ENCODE measurements at regions not wholly inside any gene's neighbourhood (a gene's known extent, or its start where the extent isn't known, plus 50 kb on each side); places are given as distances from the start of the nearest gene placed in this dataset.
"Not testable (repeated sequence)": the region's sequence is repeated elsewhere in the genome, so short reads cannot be mapped to it uniquely, and the experiment has no call there.

DNA sequence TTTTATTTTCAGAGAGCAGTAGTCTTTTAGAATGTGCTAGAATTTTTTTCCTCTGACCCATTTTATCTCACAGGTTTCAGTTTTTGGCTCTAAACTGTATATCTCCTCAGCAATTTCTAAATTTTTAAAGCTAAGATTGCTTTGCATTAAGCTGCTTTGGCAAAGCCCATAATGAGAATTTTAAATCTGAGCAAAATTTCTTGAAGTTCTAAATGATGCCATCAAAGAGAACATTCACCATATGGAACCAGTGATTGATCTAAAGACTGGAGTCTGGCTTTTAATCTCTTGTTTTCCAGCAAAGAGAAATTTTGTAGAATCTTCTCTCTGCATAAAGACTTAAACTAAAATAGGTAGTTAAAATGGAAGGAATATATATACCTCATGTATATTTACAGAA, 313.6 kb downstream of the TBC1D32 start:
- DNase-seq (ENCODE audit: low spot score): no peak

DNA sequence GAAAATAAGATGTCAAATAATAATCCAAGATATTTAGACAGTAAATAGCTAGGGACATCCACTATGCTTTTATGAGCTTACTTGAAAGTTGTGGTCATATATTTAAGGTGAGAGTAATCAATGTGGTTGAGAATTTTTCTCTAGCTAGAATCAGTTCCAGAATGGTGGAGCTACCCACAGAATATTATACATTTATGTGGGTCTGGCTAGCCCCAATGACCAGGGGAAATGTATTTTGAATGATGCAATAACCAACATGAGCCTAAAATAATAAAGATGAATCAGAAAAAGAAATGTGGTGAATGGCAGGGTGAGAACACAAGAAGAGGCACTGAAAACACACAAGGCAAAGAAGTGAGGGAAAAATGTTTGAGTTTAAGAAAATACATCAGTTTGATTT, 325.7 kb downstream of the TBC1D32 start:
- DNase-seq (ENCODE audit: low spot score): no peak

DNA sequence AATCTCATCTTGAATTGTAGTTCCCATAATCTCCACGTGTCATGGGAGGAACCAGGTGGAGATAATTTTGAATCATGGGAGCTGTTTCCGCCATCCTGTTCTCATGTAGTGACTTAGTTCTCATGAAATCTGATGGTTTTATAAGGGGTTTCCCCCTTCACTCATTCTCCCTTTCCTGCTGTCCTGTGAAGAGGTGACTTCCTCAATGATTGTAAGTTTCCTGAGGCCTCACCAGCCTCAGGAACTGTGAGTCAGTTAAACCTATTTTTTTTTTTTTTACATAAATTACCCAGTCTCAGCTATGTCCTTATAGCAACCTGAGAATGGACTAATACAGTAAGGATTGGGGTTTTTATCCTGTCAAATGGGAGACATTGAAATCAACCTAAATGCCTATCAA, 328.3 kb downstream of the TBC1D32 start:
- DNase-seq (ENCODE audit: low spot score): no peak

DNA sequence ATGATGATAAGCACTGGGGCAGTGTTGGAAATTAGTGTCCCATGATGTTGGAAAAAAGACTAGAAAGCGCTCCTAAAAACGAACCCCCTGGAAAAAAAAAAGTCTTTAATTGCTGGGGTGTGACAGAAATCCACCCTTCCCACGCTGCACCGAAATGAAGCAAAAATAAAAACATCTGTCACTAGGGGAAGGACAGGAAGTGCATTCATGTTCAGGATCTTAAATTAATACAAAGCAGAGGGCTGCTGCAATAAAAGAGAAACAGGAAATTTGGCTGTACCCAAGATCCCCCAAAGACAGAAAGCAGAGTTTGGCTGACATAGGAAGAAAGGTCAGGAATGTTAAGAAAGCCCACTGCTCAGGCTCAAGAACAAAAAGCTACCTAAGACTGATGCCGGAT, 333.9 kb downstream of the TBC1D32 start:
- DNase-seq (ENCODE audit: low spot score): no peak

DNA sequence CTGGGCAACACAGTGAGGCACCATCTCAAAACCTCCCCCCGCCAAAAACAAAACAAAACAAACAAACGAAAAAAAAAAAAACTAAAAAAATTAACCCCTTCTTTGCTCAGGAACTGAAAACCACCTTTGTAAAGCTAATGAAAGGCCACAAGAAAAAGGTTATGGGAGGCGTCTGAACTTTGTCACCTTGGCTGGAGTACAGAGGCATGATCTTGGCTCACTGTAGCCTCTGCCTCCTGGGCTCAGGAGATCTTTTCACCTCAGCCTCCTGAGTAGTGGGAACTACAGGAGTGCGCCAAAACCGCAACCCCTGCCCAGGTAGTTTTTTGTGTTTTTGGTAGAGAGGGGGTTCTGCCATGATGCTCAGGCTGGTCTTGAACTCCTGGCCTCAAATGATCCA, 337.9 kb downstream of the TBC1D32 start:
- DNase-seq (ENCODE audit: low spot score): no peak

DNA sequence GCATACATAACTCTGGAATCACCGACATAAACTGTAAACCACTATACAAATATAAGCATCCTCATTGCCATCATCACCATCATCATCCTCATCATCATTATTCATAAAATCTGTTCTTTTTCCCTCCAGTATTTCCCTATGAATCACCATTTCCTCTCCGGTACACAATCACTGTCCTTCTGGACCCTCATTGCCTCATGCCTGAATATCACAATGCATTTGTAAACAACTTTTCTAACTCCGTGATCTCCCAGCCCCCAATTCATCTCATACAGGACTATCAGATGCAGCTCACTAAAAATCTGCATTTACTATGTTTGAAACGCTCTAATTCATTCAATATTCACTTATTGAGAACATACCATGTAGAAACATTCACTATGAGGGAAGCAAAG, 339.7 kb downstream of the TBC1D32 start:
- DNase-seq (ENCODE audit: low spot score): no peak

DNA sequence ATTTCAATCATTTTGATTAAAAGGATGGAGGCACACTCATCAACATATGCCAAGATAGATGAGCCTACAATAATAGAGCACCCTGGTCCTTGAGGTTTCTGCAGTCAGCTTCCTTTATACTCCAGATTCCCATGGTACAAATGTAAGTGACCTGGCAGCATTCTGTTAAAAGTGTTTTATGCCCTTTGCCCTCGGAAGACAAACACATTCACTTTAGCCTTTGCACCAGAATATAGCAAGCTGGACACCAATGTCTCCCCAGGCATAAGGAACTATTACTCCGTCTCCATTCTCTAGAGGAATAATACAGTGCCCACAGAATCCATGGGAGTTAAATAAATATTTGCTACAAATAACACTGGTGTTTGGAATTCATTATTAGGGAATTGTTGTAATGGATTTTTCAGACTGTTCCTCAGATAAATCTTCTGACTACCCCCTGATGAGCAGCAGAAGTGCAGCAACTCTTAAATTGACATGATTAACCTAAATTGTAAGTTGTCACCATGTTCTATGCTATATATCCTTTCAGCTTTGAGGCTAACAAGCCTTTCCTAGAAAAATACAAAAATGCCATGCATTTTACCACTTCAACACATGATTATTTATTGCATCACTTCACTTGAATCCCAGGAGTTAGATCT, 340.2 kb downstream of the TBC1D32 start:
- no peak for DNase-seq (ENCODE audit: low spot score)

DNA sequence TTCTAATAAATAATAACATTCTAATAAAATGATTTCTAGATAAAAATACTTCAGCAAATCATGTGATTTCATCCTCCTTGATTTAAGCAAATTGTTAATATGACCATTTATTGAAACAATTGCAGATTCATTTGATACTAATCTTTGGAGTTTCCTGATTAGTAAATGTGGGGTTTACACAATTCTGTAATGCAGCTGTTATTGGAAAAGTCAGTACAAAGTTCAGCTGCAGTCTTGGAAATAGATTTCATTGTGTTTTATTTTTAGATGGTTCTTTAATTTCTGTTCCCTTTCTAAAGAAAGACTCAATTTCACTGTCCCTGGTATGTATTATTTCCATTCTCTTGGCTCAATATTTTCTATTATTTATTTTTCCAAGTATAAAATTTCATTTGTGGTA, 342.0 kb downstream of the TBC1D32 start:
- no peak for DNase-seq (ENCODE audit: low spot score)

DNA sequence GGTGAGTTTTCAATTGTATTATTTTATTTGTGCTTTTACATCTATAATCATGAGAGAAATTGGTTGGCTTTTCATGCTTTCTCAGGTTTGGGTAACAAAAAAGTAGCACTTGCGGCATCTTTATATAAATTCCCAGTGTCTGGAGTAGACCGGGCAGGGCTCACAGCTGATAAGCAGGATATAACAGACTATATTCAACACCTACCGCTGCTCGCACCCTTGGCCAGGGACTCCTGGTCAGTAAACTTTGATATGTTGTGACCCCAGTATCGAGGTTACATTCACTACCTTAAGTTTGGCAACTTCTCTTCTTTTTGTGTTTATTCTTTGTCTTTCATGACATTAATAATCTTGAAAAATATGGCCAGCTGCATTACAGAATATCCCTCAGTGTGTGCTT, 343.4 kb downstream of the TBC1D32 start:
- no peak for DNase-seq (ENCODE audit: low spot score)

DNA sequence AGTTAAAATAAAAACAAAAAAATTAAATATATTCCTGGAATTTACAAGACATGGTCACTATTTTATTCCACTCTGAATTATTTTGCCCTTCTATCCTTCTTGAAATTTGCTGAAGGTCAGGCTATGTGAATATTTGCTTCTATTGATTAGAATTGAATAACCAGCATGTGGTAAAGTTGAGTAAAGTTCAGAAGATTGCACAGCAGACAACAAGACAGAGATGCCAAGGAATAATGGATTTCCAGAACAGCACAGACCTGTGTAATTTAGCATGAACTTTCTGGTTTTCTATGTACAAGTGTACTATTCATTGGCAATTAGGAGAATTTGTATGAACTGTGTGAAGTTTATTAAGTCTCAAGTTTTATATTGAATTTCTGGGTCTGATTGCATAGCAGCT, 352.4 kb downstream of the TBC1D32 start:
- no peak for DNase-seq (ENCODE audit: low spot score)

DNA sequence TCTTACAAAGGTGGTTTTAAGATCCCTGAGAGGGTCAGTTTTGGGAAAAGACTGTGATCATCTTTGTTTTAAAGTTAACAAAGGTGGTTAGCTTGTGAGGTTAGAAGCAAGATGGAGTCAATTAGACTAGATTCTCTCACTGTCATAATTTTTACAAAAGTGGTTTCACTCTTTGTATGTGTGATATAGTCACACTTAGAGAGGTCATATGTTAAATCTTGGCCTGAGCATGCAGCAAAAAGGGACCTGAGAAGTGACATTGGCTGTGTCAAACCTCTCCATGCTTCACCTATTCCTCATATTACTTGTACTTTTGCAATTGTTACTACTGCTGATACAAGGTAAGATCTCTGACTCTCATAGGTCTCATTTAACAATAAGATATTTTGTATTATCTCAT, 368.0 kb downstream of the TBC1D32 start:
- no peak for DNase-seq (ENCODE audit: low spot score)

DNA sequence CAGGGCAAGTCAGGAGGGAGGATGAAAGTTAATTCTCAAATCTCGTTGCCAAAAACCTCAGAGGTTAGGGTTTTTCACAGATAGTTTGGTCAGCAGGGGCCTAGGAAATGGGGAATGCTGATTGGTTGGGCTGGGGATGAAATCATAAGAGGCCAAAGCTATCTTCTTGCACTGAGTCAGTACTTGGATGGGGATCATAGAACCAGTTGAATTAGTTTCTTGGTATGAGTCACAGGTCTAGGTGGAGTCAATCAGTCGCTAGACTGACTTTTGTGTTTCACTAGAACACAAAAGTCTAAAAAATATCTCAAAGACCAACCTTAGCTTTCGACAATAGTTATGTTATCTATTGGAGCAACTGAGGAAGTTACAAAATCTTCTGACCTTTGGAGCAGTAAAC, 368.5 kb downstream of the TBC1D32 start:
- no peak for DNase-seq (ENCODE audit: low spot score)

DNA sequence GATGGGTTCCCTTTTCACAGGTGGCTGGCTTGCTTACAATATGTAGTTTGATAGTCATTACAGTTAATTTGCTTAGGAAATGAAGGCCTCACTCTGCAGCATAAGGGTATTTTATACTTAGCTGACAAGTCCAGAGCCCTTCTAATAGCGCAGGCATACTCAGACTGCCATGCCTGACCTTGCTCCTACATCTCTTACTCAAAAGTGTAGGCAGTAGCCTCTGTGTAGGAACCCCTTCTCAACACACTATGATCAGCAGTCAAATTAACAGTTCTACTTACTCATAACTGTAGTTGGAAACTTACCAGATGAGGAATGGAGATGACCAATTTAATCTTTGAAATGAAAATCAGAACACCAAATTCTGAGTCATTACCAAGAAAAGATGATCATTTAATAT, 373.5 kb downstream of the TBC1D32 start:
- DNase-seq (ENCODE audit: low spot score): no peak

DNA sequence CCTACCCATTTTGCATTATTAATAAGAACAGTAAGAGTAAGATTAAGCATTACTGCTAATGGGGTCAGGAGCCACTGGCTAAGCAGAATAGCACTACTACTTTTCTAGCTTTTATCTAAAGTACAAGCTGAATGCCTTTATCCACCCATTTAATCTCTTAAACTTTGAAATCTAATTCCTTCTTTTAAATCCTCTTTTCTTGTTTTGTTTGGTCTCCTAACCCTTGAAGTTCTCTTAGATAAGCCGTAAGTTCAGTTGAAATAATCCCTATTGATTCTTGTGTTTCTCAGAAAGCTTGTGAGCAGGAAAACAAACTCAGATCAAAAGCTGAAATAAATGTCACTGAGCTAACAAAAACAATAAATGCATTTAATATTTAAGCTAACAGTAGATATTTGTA, 380.2 kb downstream of the TBC1D32 start:
- DNase-seq (ENCODE audit: low spot score): no peak

DNA sequence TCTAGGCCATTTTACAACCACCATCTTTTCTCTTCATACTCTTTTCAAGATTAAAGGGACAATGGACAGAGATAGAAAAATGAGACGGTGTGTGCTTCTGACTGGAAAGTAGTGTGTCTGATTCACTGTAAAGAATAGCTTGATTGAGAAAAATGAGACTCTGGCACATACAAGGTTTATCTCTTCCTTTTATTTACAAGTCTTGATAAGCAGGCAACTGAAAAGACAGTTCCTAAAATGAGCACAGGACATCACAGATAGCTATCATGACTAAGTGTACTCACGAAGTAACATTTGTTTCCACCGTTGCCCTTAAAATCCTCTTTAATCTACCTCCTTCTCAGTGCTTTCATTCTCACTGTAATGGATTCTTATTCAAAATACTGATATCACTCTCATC, 383.0 kb downstream of the TBC1D32 start:
- no peak for DNase-seq (ENCODE audit: low spot score)

DNA sequence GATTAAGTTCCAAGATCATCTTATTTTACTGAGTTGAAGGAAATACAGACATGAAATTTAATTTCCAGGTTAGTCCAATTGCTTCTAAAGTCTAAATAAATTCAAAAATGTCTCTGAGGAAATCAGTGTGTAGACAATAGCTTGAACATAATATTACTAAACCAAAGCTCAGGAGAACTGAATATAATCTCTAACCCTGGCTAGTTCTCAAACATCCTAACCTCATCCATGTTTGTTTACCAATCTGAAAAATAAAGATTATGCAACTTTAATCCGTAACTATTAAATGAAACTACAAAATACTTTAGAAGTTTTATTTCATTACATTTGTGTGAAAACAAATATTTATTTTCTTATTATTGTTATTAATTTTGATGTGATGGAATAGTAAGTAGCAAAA, 387.2 kb downstream of the TBC1D32 start:
- no peak for DNase-seq (ENCODE audit: low spot score)

DNA sequence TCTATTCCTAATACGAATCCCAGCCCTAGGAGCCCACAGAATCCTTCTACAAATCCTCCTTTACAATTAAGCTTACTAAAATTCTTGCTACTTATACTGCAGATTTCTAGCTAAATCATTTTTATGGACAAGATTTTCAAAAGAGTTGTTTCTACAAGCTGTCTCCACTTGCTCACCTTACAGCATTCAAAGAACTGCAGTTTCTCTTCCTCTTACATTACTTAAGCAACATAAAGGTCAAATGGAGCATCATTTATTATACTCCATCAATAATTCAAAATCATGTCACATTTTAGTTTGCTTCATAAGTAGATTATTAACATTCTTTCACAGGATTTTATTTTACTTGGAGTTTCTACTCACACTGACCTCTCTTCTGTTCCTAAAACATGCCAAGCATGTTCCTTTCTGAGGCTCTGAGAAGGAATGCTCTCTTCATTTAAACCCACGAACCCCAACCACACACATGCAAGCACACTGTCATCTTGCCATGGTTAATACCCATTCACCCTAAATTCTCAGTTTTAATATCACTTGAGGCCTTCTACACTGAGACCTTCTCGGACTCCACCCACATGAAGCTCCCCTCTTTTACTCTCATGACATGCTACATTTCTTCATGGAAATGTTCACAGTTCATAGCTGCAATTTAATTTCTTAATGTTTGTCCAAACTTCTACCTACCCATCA, 388.2 kb downstream of the TBC1D32 start:
- no peak for DNase-seq (ENCODE audit: low spot score)

DNA sequence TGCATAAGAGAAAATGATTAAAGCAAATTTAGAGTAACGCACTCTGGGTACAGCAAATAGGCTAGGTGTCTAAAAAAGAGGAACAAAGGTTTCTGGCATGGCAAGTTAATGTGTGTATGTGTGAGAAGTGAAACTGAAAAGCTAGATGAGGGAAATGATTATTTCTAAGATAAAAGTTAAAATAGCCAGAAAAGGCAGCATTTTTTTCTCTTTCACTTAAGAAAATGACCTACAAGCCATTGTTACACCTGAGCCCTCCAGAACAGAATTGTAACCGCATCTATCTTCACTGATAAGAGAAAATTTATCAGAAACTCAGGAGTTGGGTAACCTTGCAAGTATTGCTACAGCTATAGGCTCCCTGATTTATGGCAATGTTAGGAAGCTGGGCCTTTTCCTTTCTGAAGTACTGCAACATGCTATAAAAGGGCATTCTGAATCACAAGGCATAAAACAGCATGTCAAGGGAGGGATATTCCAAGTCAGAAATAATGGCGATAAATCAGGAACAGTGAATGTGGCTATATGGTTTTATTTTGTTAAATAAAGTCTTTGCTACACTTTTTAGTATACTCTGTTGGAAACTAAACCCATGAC, 395.3 kb downstream of the TBC1D32 start:
- no peak for DNase-seq (ENCODE audit: low spot score)

DNA sequence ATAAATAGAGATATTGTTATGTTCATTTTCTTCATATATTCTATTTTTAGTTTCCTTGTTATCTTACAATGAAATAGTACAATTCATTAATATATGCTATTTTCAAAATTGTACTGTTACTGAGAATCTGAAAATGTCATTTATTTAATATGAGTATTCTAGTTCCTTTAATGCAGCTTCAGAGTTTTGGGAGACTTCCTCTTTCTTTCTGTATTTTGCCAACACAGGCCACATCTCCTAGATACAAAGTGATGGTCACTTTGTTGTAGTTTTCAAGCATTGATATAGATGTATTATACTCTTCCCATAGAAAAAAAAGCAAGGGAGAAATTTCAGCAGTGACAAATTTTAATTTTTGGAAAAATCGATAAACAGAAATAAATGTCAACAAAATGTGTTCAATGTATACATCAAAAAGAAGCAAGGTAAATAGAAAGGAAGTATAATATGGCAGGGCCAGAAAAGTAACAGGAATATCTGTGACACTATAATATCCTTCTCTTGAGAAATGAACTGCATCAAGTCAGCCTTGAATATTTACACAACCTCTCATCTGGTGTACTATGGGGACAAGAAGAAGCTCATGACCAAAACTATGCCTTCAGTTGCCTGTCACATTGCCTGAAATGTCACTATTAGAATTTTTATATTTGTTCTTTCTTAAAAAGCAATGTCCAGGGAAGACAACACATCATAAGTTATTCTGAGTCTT, 396.0 kb downstream of the TBC1D32 start:
- no peak for DNase-seq (ENCODE audit: low spot score)

DNA sequence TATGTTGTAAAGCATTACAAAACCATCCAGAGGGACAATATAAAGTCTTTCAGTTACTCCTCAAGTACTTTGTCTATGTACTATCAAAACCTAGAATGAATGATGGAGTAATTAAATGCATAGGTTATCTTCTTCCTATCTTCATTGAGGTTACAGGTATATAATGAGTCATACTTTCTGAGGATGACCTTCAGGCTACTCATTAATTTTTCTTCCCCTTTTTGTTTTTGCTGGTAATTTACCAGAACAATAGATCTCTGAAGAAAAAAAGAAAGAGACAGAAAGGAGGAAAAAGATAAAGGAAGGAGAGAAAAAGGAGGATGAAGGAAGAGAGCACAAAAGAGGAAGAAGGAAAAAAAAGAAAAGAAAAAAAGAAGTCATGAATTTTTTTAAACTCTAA, 398.4 kb downstream of the TBC1D32 start:
- DNase-seq (ENCODE audit: low spot score): no peak

DNA sequence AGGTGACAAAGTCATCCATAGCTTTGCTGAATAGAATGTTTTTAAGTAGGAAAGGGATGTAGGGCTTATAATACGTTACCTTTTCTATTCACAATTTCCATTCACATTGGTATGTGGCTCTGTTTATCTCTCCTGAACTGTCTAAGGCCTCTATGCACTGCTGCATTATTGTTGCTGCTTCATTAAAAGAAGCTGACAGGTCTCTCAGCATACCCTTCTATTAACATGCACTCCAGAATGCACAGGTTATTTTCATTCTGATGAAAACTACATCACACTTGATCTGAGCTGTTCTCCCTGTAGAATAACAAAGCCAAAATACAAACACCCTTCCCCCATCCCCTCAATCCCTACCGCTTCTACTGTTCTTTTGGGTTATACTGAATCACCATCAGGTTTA, 399.3 kb downstream of the TBC1D32 start:
- no peak for DNase-seq (ENCODE audit: low spot score)

DNA sequence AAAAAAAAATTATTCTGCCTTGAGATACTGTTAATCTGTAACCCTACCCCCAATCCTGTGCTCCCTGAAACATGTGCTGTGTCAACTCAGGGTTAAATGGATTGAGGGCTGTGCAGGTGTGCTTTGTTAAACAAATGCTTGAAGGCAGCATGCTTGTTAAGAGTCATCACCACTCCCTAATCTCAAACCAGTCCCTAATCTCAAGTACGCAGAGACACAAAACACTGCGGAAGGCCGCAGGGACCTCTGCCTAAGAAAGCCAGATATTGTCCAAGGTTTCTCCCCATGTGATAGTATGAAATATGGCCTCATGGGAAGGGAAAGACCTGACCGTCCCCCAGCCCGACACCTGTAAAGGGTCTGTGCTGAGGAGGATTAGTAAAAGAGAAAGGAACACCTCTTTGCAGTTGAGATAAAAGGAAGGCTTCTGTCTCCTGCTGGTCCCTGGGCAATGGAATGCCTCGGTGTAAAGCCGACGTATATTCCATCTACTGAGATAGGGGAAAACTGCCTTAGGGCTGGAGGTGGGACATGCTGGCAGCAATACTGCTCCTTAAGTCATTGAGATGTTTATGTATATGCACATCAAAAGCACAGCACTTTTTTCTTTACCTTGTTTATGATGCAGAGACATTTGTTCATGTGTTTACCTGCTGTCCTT, 402.6 kb downstream of the TBC1D32 start:
- not testable (repeated sequence) for DNase-seq (ENCODE audit: low spot score)

DNA sequence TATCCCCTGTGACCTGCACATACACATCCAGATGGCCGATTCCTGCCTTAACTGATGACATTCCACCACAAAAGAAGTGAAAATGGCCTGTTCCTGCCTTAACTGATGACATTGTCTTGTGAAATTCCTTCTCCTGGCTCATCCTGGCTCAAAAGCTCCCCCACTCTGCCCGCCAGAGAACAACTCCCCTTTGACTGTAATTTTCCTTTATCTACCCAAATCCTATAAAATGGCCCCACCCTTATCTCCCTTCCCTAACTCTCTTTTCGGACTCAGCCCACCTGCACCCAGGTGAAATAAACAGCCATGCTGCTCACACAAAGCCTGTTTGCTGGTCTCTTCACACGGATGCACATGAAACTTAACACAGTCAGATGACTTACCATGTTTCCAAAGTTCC, 403.8 kb downstream of the TBC1D32 start:
- not testable (repeated sequence) for DNase-seq (ENCODE audit: low spot score)

Measured in LoVo (cell line).